IMR-90 (cell line): ENCODE measurements at regions not wholly inside any gene's neighbourhood (a gene's known extent, or its start where the extent isn't known, plus 50 kb on each side); places are given as distances from the start of the nearest gene placed in this dataset.

Experiments used
- BHLHE40 ChIP-seq: fragments of 150-350 bp; IDR thresholded peaks from 2 replicates; pipeline ENCODE4 v1.6.1; 2016; ENCODE audit warnings: mild to moderate bottlenecking, low read depth, low read length
- CEBPB ChIP-seq: IDR thresholded peaks from 2 replicates; pipeline ENCODE4 v1.6.1; 2012; ENCODE audit warnings: low read depth, low read length, improper control_type of control experiment
- CTCF ChIP-seq: conservative IDR thresholded peaks from 2 replicates; pipeline ENCODE4 v1.5.1; 2012; ENCODE audit warnings: mild to moderate bottlenecking, low read depth, low read length, improper control_type of control experiment
- MXI1 ChIP-seq: IDR thresholded peaks from 2 replicates; pipeline ENCODE4 v1.6.1; 2012; ENCODE audit warnings: low read depth, mild to moderate bottlenecking, low read length, moderate library complexity, borderline replicate concordance
- POLR2A ChIP-seq: IDR thresholded peaks from 2 replicates; pipeline ENCODE4 v1.6.1; 2012; ENCODE audit warnings: mild to moderate bottlenecking, low read depth, low read length
- RCOR1 ChIP-seq: IDR thresholded peaks from 2 replicates; pipeline ENCODE4 v1.6.1; 2012; ENCODE audit warnings: mild to moderate bottlenecking, low read length, improper control_type of control experiment; ENCODE audit not compliant: insufficient replicate concordance
- RFX5 ChIP-seq: IDR thresholded peaks from 2 replicates; pipeline ENCODE4 v1.8.0; 2012; ENCODE audit warnings: low read depth, mild to moderate bottlenecking, low read length, moderate library complexity
- USF2 ChIP-seq: fragments of 150-350 bp; IDR thresholded peaks from 2 replicates; pipeline ENCODE4 v1.6.1; 2017; ENCODE audit warnings: mild to moderate bottlenecking, antibody characterized with exemption, low read length, low read depth

- TF ChIP-seq CTCF (no peak), POLR2A (no peak), RCOR1 (no peak), USF2 (no peak), RFX5 (no peak), BHLHE40 (no peak), MXI1 (no peak), CEBPB (no peak)
These were observed 369.5 kb downstream of the IPMK start for GRCh38 chr10:57898231-57898630.
